ENCODE measurements at regions not wholly inside any gene's neighbourhood (a gene's known extent, or its start where the extent isn't known, plus 50 kb on each side); places are given as distances from the start of the nearest gene placed in this dataset.

DNA sequence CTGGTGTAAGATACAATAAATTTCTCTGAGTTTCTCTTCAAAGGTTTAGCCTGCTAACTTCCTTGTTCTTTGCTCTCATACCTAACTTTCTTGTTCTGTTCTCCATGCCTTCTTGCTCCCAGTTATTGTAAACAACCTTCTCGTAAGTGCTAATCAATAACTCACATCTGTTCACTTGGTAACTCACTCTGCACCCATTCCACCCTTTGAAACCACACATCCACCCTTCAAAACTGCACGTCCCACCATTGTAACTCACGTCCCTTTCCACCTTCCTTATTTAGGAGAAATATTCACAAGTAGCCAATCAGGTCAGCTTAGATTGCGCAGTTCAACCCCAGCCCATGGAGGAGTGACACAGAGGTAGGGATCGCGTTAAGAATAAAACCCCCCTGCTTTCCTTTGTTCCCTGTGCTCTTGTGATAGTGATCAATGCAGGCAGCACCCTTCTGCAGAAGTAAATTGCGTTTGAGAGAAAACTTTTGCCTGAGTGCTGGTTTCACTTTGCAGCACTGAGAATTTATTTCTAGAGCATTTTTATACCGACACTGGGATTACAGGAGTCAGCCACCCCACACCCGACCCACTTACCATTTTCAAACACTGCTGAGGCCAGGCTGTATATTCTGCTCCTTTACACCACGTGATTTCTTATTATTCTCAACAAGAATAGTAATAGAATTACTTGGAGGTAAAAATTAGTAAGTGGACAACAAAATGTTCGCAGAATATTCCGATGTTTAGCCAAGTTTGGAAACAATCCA lies 789.2 kb upstream of the RGS18 start:
- no peak overlapping the region for H3K4me3 ChIP-seq (ENCODE audit: low read depth, low read length)
- DNase-seq (ENCODE audit: low read depth), result no peak
- TF ChIP-seq CTCF (IDR thresholded peaks at IDR 0.05; ENCODE audit: insufficient read depth, low read depth, low read length), result no peak

DNA sequence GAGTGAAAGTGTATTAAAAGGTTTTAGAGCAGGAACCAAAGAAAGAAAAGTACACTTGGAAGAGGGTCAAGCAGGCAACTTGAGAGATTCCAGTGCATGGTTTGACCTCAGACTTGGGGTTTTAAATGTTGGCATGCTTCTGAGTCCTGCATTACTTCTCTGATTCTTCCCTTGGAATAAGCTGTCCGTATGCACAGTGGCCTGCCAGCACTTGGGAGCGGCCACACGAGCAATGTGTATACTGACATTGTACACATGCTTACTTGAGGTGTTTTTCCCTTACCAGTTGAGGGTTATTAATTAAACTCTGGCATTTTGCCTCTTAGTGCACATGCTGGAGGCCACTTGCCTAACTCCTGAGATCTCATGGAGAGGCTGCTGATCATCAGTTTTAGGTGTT lies 786.6 kb upstream of the RGS18 start:
- DNase-seq (ENCODE audit: low read depth), result no peak
- TF ChIP-seq CTCF (IDR thresholded peaks at IDR 0.05; ENCODE audit: insufficient read depth, low read depth, low read length), result no peak
- no peak overlapping the region for H3K4me3 ChIP-seq (ENCODE audit: low read depth, low read length)

DNA sequence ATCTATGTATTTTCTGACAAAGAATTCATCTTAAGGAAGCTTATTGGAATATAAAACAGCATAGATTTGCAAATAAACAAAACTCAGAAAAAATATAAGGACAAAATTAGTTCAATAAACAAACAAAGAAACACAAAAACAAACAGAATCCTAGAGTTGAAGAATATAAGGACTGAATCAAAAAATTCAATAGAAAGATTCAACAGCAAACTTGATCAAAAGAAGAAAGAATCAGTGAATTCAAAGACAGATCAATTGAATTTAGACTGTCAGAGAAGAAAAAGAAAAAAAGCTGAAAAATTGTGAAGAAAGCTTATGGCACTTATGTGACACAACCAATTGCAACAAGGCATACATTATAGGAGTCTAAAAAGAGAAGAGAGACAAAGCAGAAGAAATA lies 770.0 kb upstream of the RGS18 start:
- H3K4me3 ChIP-seq (ENCODE audit: low read depth, low read length), result no peak overlapping the region
- no peak for DNase-seq (ENCODE audit: low read depth)
- TF ChIP-seq CTCF (IDR thresholded peaks at IDR 0.05; ENCODE audit: insufficient read depth, low read depth, low read length), result no peak

GRCh38 chr1:191396622-191397021 lies 761.6 kb upstream of the RGS18 start:
- H3K4me3 ChIP-seq (ENCODE audit: low read depth, low read length), result no peak overlapping the region
- TF ChIP-seq CTCF (IDR thresholded peaks at IDR 0.05; ENCODE audit: insufficient read depth, low read depth, low read length), result no peak
- DNase-seq (ENCODE audit: low read depth), result no peak

DNA sequence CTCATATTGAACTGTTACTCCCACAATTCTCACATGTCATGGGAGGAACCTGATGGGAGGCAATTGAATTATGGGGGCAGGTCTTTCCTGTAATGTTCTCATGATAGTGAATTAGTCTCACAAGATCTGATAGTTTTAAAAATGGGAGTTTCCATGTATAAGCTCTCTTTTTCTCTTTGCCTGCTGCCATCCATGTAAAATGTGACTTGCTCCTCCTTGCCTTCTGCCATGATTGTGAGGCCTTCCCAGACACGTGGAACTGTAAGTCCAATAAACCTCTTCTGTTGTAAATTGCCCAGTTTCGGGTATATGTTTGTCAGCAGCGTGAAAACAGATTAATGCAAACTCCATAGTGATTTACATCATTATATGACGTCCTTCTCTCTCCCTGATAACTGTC lies 759.7 kb upstream of the RGS18 start:
- H3K4me3 ChIP-seq (ENCODE audit: low read depth, low read length), result no peak overlapping the region
- TF ChIP-seq CTCF (IDR thresholded peaks at IDR 0.05; ENCODE audit: insufficient read depth, low read depth, low read length), result no peak
- DNase-seq (ENCODE audit: low read depth), result no peak

- no peak for TF ChIP-seq CTCF (IDR thresholded peaks at IDR 0.05; ENCODE audit: insufficient read depth, low read depth, low read length)
- H3K4me3 ChIP-seq (ENCODE audit: low read depth, low read length), result no peak overlapping the region
- no peak for DNase-seq (ENCODE audit: low read depth)
Measured at GRCh38 chr1:191405417-191405816, 752.8 kb upstream of the RGS18 start.
